KMS-11 (cell line): ENCODE measurements at regions not wholly inside any gene's neighbourhood (a gene's known extent, or its start where the extent isn't known, plus 50 kb on each side); places are given as distances from the start of the nearest gene placed in this dataset.
"Not testable (repeated sequence)": the region's sequence is repeated elsewhere in the genome, so short reads cannot be mapped to it uniquely, and the experiment has no call there.

ENCODE experiments used
- H2AFZ ChIP-seq: fragments of 200-600 bp; sonication (generic); 2 replicates; pipeline ENCODE4 v1.6.1; 2016; ENCODE audit warnings: antibody characterized with exemption, mixed run types, low read depth
- H3K27ac ChIP-seq: fragments of 200-600 bp; sonication (generic); 2 replicates; pipeline ENCODE4 v1.6.1; 2016; ENCODE audit warnings: mild to moderate bottlenecking, mixed run types
- H3K27me3 ChIP-seq: fragments of 200-600 bp; sonication (generic); 2 replicates; pipeline ENCODE4 v1.6.1; 2017; ENCODE audit warnings: mild to moderate bottlenecking, low read depth, mixed run types, moderate library complexity; ENCODE audit not compliant: insufficient read depth
- H3K36me3 ChIP-seq: fragments of 200-600 bp; sonication (generic); 2 replicates; pipeline ENCODE4 v1.6.1; 2017; ENCODE audit warnings: mild to moderate bottlenecking, mixed run types; ENCODE audit not compliant: insufficient read depth
- H3K4me1 ChIP-seq: fragments of 200-600 bp; sonication (generic); 2 replicates; pipeline ENCODE4 v1.6.1; 2016; ENCODE audit warnings: mild to moderate bottlenecking, low read depth, mixed run types; ENCODE audit not compliant: poor library complexity, severe bottlenecking
- H3K4me2 ChIP-seq: fragments of 200-600 bp; sonication (generic); 2 replicates; pipeline ENCODE4 v1.7.0; 2016; ENCODE audit warnings: mild to moderate bottlenecking, mixed run types
- H3K4me3 ChIP-seq: fragments of 200-600 bp; sonication (generic); IDR thresholded peaks from 2 replicates; pipeline ENCODE4 v1.6.1; 2017; ENCODE audit warnings: low read depth, low read length, mixed read lengths; ENCODE audit not compliant: insufficient read depth
- H3K79me2 ChIP-seq: fragments of 200-600 bp; sonication (generic); 2 replicates; pipeline ENCODE4 v1.6.1; 2016; ENCODE audit warnings: low read depth, mixed run types; ENCODE audit not compliant: insufficient read depth
- H3K9ac ChIP-seq: fragments of 200-600 bp; sonication (generic); 2 replicates; pipeline ENCODE4 v1.6.1; 2016; ENCODE audit warnings: mild to moderate bottlenecking, mixed run types
- H4K20me1 ChIP-seq: fragments of 200-600 bp; sonication (generic); 2 replicates; pipeline ENCODE4 v1.6.1; 2016; ENCODE audit warnings: mild to moderate bottlenecking, mixed run types; ENCODE audit not compliant: insufficient read depth
- TF ChIP-seq, protein P1 (sequence below): fragments of 200-600 bp; sonication (generic); conservative IDR thresholded peaks from 2 replicates; pipeline ENCODE4 v1.6.1; 2017; ENCODE audit warnings: low read depth, mild to moderate bottlenecking, antibody characterized with exemption, low read length, moderate library complexity, mixed read lengths

DNA sequence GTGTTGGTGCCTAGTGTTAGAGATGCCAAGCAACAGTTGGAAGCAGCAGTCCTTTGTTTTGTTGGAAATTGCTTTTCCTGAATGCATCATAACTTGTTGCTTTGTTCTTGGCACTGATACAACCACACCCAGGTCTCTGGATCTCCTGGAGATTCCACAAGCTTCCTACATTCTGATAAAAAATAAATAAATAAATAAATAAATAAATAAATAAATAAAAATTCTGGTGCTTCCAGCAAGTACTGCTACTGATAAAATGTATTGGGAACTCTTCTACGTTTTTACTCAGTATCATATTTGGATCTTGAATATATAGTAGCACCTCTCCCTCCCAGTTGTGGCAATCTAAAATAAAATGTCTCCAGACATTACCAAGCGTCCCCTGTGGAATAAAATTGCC lies 62.7 kb upstream of the GRID2 start:
- H3K4me3 ChIP-seq, result no peak overlapping the region
- TF ChIP-seq, protein P1, sequence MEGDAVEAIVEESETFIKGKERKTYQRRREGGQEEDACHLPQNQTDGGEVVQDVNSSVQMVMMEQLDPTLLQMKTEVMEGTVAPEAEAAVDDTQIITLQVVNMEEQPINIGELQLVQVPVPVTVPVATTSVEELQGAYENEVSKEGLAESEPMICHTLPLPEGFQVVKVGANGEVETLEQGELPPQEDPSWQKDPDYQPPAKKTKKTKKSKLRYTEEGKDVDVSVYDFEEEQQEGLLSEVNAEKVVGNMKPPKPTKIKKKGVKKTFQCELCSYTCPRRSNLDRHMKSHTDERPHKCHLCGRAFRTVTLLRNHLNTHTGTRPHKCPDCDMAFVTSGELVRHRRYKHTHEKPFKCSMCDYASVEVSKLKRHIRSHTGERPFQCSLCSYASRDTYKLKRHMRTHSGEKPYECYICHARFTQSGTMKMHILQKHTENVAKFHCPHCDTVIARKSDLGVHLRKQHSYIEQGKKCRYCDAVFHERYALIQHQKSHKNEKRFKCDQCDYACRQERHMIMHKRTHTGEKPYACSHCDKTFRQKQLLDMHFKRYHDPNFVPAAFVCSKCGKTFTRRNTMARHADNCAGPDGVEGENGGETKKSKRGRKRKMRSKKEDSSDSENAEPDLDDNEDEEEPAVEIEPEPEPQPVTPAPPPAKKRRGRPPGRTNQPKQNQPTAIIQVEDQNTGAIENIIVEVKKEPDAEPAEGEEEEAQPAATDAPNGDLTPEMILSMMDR, result no peak
- no peaks in the 10 kb centered on the region for H3K27me3 ChIP-seq
- H2AFZ ChIP-seq, result no peak overlapping the region
- no peaks in the 10 kb centered on the region for H3K36me3 ChIP-seq
- H3K4me1 ChIP-seq, result no peaks in the 10 kb centered on the region
- no peaks in the 10 kb centered on the region for H4K20me1 ChIP-seq
- H3K4me2 ChIP-seq, result no peak overlapping the region
- H3K79me2 ChIP-seq, result no peaks in the 10 kb centered on the region
- H3K9ac ChIP-seq, result no peak overlapping the region
- no peak overlapping the region for H3K27ac ChIP-seq

DNA sequence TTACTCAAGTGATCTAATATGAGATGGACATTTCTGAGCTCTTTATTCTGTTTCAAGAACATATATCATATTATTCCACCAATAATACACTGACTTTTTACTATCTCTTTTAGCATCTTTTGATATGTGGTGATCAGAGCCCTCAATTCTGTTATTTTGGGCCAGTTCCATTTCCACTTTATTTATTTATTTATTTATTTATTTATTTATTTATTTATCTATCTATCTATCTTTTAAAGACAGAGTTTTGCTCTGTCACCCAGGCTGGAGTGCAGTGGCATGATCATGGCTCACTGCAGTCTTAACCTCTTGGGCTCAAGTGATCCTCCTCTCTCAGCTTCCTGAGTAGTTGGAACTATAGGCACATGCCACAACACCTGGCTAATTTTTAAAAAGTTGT lies 57.4 kb upstream of the GRID2 start:
- Histone ChIP-seq H4K20me1 (no peaks in the 10 kb centered on the region), H3K4me1 (no peaks in the 10 kb centered on the region), H2AFZ (no peak overlapping the region), H3K27me3 (no peaks in the 10 kb centered on the region), H3K4me2 (no peak overlapping the region), H3K79me2 (no peaks in the 10 kb centered on the region), H3K27ac (no peak overlapping the region), H3K9ac (no peak overlapping the region), H3K36me3 (no peaks in the 10 kb centered on the region), H3K4me3 (no peak overlapping the region)
- TF ChIP-seq, protein P1, result no peak

DNA sequence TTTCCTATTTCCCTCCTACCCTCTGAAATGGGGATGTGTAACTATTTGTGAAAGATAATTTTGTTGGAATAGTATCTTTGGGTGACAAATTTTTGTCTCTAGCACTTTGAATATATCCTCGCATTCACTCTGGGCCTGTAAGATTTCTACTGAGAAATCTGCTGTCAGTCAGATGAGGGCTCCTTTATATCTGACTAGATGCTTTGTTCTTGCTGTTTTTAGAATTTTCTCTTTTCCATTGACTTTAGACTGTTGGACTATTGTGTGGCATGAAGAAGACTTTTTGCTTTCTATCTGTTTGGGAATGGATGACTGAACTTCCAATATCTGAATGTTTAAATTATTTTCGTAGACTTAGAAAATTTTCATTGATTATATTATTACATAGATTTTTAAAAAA lies 54.2 kb upstream of the GRID2 start:
- H3K36me3 ChIP-seq, result no peaks in the 10 kb centered on the region
- H4K20me1 ChIP-seq, result no peaks in the 10 kb centered on the region
- H3K4me2 ChIP-seq, result no peak overlapping the region
- H2AFZ ChIP-seq, result no peak overlapping the region
- no peak overlapping the region for H3K27ac ChIP-seq
- H3K9ac ChIP-seq, result no peak overlapping the region
- no peaks in the 10 kb centered on the region for H3K27me3 ChIP-seq
- TF ChIP-seq, protein P1, result no peak
- no peak overlapping the region for H3K4me3 ChIP-seq
- no peaks in the 10 kb centered on the region for H3K79me2 ChIP-seq
- no peaks in the 10 kb centered on the region for H3K4me1 ChIP-seq

DNA sequence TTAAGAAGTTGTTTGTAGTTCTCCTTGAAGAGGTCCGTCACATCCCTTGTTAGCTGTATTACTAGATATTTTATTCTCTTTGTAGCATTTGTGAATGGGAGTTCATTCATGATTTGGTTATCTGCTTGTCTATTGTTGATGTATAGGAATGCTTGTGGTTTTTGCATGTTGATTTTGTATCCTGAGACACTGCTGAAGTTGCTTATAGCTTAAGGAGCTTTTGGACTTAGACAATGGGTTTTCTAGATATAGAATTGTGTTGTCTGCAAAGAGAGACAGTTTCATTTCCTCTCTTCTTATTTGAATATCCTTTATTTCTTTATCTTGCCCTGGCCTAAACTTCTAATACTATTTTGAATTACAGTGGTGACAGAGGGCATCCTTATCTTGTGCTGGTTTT lies 52.1 kb upstream of the GRID2 start:
- no peak overlapping the region for H3K4me2 ChIP-seq
- no peaks in the 10 kb centered on the region for H3K4me1 ChIP-seq
- H3K4me3 ChIP-seq, result no peak overlapping the region
- TF ChIP-seq, protein P1, result no peak
- no peak overlapping the region for H2AFZ ChIP-seq
- no peak overlapping the region for H3K27ac ChIP-seq
- no peaks in the 10 kb centered on the region for H4K20me1 ChIP-seq
- no peaks in the 10 kb centered on the region for H3K27me3 ChIP-seq
- no peak overlapping the region for H3K9ac ChIP-seq
- no peaks in the 10 kb centered on the region for H3K79me2 ChIP-seq
- no peaks in the 10 kb centered on the region for H3K36me3 ChIP-seq

DNA sequence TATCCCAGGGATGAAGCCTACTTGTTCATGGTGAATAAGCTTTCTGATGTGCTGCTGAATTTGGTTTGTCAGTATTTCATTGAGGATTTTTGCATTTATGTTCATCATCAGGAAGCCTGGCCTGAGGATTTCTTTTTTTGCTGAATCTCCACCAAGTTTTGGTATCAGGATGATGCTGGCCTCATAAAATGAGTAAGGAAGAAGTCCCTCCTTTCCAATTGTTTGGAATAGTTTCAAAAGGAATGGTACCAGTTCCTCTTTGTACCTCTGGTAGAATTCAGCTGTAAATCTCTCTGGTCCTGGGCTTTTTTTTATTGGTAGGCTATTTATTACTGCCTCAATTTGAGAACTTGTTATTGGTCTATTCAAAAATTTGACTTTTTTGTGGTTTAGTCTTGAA lies 51.4 kb upstream of the GRID2 start:
- not testable (repeated sequence) for H3K36me3 ChIP-seq, H3K4me1 ChIP-seq, H2AFZ ChIP-seq, H3K27ac ChIP-seq, H4K20me1 ChIP-seq, H3K4me2 ChIP-seq, H3K27me3 ChIP-seq, H3K4me3 ChIP-seq, H3K79me2 ChIP-seq, H3K9ac ChIP-seq
